Nephron (organoid): ENCODE measurements at regions not wholly inside any gene's neighbourhood (a gene's known extent, or its start where the extent isn't known, plus 50 kb on each side); places are given as distances from the start of the nearest gene placed in this dataset.

Source experiments
- H3K27ac Mint-ChIP-seq, 3 experiments: 2 replicates each; pipeline ENCODE4 v1.8.0; 2020; ENCODE audit warnings: mixed read lengths in 3 of 3, mild to moderate bottlenecking in 2 of 3, moderate library complexity in 1 of 3
- H3K27me3 Mint-ChIP-seq: 2 replicates; pipeline ENCODE4 v1.8.0; 2021; ENCODE audit warnings: low read depth, mild to moderate bottlenecking, moderate library complexity, mixed read lengths
- H3K36me3 Mint-ChIP-seq: 2 replicates; pipeline ENCODE4 v1.8.0; 2020; ENCODE audit warnings: low read depth, mixed read lengths
- H3K4me1 Mint-ChIP-seq: 2 replicates; pipeline ENCODE4 v1.8.0; 2020; ENCODE audit warnings: mixed read lengths
- H3K4me3 Mint-ChIP-seq, 3 experiments: 2 replicates each; pipeline ENCODE4 v1.8.0; 2020; ENCODE audit warnings: mild to moderate bottlenecking in 3 of 3, mixed read lengths in 3 of 3, moderate library complexity in 2 of 3
- H3K9me3 Mint-ChIP-seq: 2 replicates; pipeline ENCODE4 v1.8.0; 2020; ENCODE audit warnings: mixed read lengths
- TF ChIP-seq, protein P1 (sequence below), 3 experiments: fragments of 200-600 bp; sonication (generic); IDR thresholded peaks; one replicate each; pipeline ENCODE4 v1.5.0; 2021; ENCODE audit warnings: antibody characterized with exemption in 3 of 3; ENCODE audit not compliant: unreplicated experiment in 3 of 3

DNA sequence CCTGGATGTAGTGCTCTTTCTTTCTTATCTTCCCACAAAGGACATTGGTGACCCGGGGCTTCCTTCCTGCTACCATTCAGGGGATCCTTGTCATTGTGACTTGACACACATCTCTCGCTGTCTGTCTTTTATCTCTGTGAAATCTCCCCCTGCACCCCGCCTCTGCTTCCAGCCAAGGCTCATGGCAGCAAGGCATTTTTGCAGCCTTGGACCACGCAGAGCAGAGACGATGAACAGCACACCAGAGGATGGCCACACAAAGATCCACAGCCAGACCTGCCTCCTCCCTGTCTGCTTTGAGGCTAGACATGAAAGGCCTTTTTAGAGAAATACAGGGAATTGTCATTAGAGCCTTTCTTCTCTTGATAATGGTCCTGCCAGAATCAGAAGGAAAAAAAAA, 549.1 kb downstream of the CDK5RAP2 start:
- Mint-ChIP-seq H3K4me3 (no peak overlapping the region), H3K36me3 (no peaks in the 10 kb centered on the region), H3K27me3 (peaks cover 6% of the 10 kb centered on the region), H3K4me1 (no peaks in the 10 kb centered on the region), H3K9me3 (no peaks in the 10 kb centered on the region), H3K27ac (no peak overlapping the region)
- TF ChIP-seq, protein P1, sequence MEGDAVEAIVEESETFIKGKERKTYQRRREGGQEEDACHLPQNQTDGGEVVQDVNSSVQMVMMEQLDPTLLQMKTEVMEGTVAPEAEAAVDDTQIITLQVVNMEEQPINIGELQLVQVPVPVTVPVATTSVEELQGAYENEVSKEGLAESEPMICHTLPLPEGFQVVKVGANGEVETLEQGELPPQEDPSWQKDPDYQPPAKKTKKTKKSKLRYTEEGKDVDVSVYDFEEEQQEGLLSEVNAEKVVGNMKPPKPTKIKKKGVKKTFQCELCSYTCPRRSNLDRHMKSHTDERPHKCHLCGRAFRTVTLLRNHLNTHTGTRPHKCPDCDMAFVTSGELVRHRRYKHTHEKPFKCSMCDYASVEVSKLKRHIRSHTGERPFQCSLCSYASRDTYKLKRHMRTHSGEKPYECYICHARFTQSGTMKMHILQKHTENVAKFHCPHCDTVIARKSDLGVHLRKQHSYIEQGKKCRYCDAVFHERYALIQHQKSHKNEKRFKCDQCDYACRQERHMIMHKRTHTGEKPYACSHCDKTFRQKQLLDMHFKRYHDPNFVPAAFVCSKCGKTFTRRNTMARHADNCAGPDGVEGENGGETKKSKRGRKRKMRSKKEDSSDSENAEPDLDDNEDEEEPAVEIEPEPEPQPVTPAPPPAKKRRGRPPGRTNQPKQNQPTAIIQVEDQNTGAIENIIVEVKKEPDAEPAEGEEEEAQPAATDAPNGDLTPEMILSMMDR (IDR thresholded peaks at IDR 0.05; ENCODE audit: unreplicated experiment in 3 of 3), result no peak

- Mint-ChIP-seq H3K4me3 (no peak overlapping the region), H3K9me3 (no peaks in the 10 kb centered on the region), H3K27me3 (peaks cover 4% of the 10 kb centered on the region), H3K36me3 (no peaks in the 10 kb centered on the region), H3K27ac (no peak overlapping the region), H3K4me1 (no peaks in the 10 kb centered on the region)
- TF ChIP-seq, protein P1 (IDR thresholded peaks at IDR 0.05; ENCODE audit: unreplicated experiment in 3 of 3), result no peak
These were observed 561.4 kb downstream of the CDK5RAP2 start for GRCh38 chr9:120018550-120018949.

GRCh38 chr9:120018037-120018436, 561.9 kb downstream of the CDK5RAP2 start:
- Mint-ChIP-seq H3K27ac (no peak overlapping the region), H3K4me3 (no peak overlapping the region), H3K9me3 (no peaks in the 10 kb centered on the region), H3K36me3 (no peaks in the 10 kb centered on the region), H3K4me1 (no peaks in the 10 kb centered on the region), H3K27me3 (peaks cover 4% of the 10 kb centered on the region)
- TF ChIP-seq, protein P1 (IDR thresholded peaks at IDR 0.05; ENCODE audit: unreplicated experiment in 3 of 3), result no peak

DNA sequence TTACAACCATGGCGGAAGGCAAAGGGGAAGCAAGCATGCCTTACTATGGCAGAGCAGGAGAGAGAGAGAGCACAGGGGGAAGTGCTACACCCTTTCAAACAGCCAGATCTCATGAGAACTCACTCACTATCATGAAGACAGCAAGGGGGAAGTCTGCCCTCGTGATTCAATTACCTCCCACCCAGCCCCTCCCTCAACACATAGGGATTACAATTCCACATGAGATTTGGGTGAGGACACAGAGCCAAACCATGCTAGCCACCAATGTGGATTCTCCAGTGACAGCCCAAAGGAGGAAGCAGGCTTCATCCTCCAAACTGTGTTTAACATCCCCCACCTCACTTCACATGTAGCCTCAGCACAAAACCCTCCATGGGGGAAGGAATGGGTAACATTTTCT, 563.7 kb downstream of the CDK5RAP2 start:
- Mint-ChIP-seq H3K36me3 (no peaks in the 10 kb centered on the region), H3K4me1 (no peaks in the 10 kb centered on the region), H3K4me3 (no peak overlapping the region), H3K27me3 (peaks cover 4% of the 10 kb centered on the region), H3K9me3 (no peaks in the 10 kb centered on the region), H3K27ac (no peak overlapping the region)
- TF ChIP-seq, protein P1 (IDR thresholded peaks at IDR 0.05; ENCODE audit: unreplicated experiment in 3 of 3), result no peak

DNA sequence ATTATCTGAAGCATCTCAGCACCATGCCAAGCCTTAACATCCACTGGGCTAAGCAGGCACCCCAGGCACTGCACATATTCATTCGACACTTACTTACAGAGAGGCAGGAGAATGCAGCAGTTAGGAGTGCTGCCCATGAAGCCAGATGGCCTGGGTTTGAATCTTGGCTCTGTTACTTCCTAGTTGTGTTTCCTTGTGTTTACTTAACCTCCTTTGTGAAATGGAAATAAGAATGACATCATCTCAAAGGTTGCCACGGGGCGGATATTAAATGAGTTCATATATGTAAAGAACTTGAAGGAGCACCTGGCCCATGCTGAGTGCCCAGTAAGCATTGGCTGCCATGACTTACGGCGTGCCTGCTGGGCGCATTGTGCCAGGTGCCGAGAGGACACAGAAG, 565.2 kb downstream of the CDK5RAP2 start:
- H3K36me3 Mint-ChIP-seq, result no peaks in the 10 kb centered on the region
- H3K4me3 Mint-ChIP-seq, result no peak overlapping the region
- no peaks in the 10 kb centered on the region for H3K9me3 Mint-ChIP-seq
- TF ChIP-seq, protein P1 (IDR thresholded peaks at IDR 0.05; ENCODE audit: unreplicated experiment in 3 of 3), result no peak
- H3K27me3 Mint-ChIP-seq, result peaks cover 4% of the 10 kb centered on the region
- H3K4me1 Mint-ChIP-seq, result no peaks in the 10 kb centered on the region
- H3K27ac Mint-ChIP-seq, result no peak overlapping the region

GRCh38 chr9:120009856-120010255, 570.1 kb downstream of the CDK5RAP2 start:
- H3K36me3 Mint-ChIP-seq, result no peaks in the 10 kb centered on the region
- TF ChIP-seq, protein P1 (IDR thresholded peaks at IDR 0.05; ENCODE audit: unreplicated experiment in 3 of 3), result no peak
- H3K27ac Mint-ChIP-seq, result no peak overlapping the region
- H3K4me1 Mint-ChIP-seq, result no peaks in the 10 kb centered on the region
- no peak overlapping the region for H3K4me3 Mint-ChIP-seq
- H3K27me3 Mint-ChIP-seq, result no peaks in the 10 kb centered on the region
- no peaks in the 10 kb centered on the region for H3K9me3 Mint-ChIP-seq
